SK-N-SH (cell line): ENCODE measurements at regions not wholly inside any gene's neighbourhood (a gene's known extent, or its start where the extent isn't known, plus 50 kb on each side); places are given as distances from the start of the nearest gene placed in this dataset.
"Not testable (repeated sequence)": the region's sequence is repeated elsewhere in the genome, so short reads cannot be mapped to it uniquely, and the experiment has no call there.

Source experiments
- CTCF ChIA-PET: fragments of 300-600, 350-600 bp; formaldehyde crosslinking; extraction: SDS; loops from one replicate; lab custom pipeline; 2021; lab: Yijun Ruan, JAX
- POLR2A ChIA-PET: fragments of 350-600 bp; sonication (Branson Sonifier 250); formaldehyde crosslinking; extraction: SDS; loops from one replicate; lab custom pipeline; 2020; ENCODE audit warnings: antibody characterized with exemption, inconsistent platforms; lab: Yijun Ruan, JAX
- DNase-seq: peaks from one replicate; pipeline ENCODE4 v3.0.0; 2012
- H2AFZ ChIP-seq: fragments of 200-600 bp; sonication (generic); 2 replicates; pipeline ENCODE4 v1.8.1; 2016; ENCODE audit warnings: antibody characterized with exemption, mild to moderate bottlenecking, low read depth
- H3F3A ChIP-seq: fragments of 200-600 bp; sonication (generic); replicated peaks from 2 replicates; pipeline ENCODE3; 2016; ENCODE audit warnings: antibody characterized with exemption, mild to moderate bottlenecking; ENCODE audit not compliant: insufficient read depth
- H3K27ac ChIP-seq, 2 experiments: fragments of 200-500 bp in 1 of 2; fragments of 200-600 bp in 1 of 2; sonication (Bioruptor generic) in 1 of 2; sonication (generic), shearing (Covaris generic) in 1 of 2; 2 replicates each; pipeline versions ENCODE4 v1.5.1 to v1.6.1; 2014 to 2016; ENCODE audit warnings: low read depth in 2 of 2, inconsistent platforms in 1 of 2, low read length in 1 of 2, mild to moderate bottlenecking in 1 of 2, mixed read lengths in 1 of 2
- H3K27me3 ChIP-seq: fragments of 200-600 bp; sonication (generic), shearing (Covaris generic); 2 replicates; pipeline ENCODE4 v1.6.1; 2016; ENCODE audit warnings: mixed run types; ENCODE audit not compliant: insufficient read depth
- H3K36me3 ChIP-seq, 2 experiments: fragments of 200-500 bp in 1 of 2; fragments of 200-600 bp in 1 of 2; sonication (Bioruptor generic) in 1 of 2; sonication (generic) in 1 of 2; replicated peaks in 1 of 2; 2 replicates each; pipeline versions ENCODE3 to v1.5.1; 2014 to 2016; ENCODE audit warnings: low read length in 1 of 2, mild to moderate bottlenecking in 1 of 2; ENCODE audit not compliant: insufficient read depth in 2 of 2, control insufficient read depth in 1 of 2
- H3K4me1 ChIP-seq, 2 experiments: fragments of 200-500 bp in 1 of 2; fragments of 200-600 bp in 1 of 2; sonication (Bioruptor generic) in 1 of 2; sonication (generic), shearing (Covaris generic) in 1 of 2; 2 replicates each; pipeline versions ENCODE4 v1.5.1 to v1.6.1; 2014 to 2016; ENCODE audit warnings: low read depth in 1 of 2, low read length in 1 of 2, mixed run types in 1 of 2; ENCODE audit not compliant: insufficient read depth in 2 of 2, control insufficient read depth in 1 of 2
- H3K4me2 ChIP-seq: fragments of 200-600 bp; sonication (generic), shearing (Covaris generic); 2 replicates; pipeline ENCODE4 v1.6.1; 2017; ENCODE audit warnings: mixed run types
- H3K4me3 ChIP-seq, 2 experiments: fragments of 200-500 bp in 1 of 2; fragments of 200-600 bp in 1 of 2; sonication (Bioruptor generic) in 1 of 2; sonication (generic), shearing (Covaris generic) in 1 of 2; 2 replicates each; pipeline versions ENCODE4 v1.5.1 to v1.8.1; 2014 to 2016; ENCODE audit warnings: low read depth in 2 of 2, inconsistent platforms in 1 of 2, low read length in 1 of 2, mild to moderate bottlenecking in 1 of 2, mixed read lengths in 1 of 2, moderate library complexity in 1 of 2
- H3K79me2 ChIP-seq: fragments of 200-600 bp; sonication (generic); 2 replicates; pipeline ENCODE4 v1.8.1; 2017; ENCODE audit warnings: mild to moderate bottlenecking; ENCODE audit not compliant: insufficient read depth
- H3K9ac ChIP-seq: fragments of 200-600 bp; sonication (generic); 2 replicates; pipeline ENCODE4 v1.6.1; 2017; ENCODE audit warnings: mixed run types
- H3K9me2 ChIP-seq: fragments of 200-600 bp; sonication (generic); 2 replicates; pipeline ENCODE4 v1.6.1; 2017; ENCODE audit warnings: mixed run types
- H3K9me3 ChIP-seq: fragments of 200-600 bp; sonication (generic); 2 replicates; pipeline ENCODE4 v1.6.1; 2017; ENCODE audit warnings: mixed run types, mild to moderate bottlenecking, moderate library complexity
- H4K20me1 ChIP-seq: fragments of 200-600 bp; sonication (generic); 2 replicates; pipeline ENCODE4 v1.6.1; 2017; ENCODE audit warnings: mild to moderate bottlenecking, mixed run types; ENCODE audit not compliant: insufficient read depth
- CHD2 ChIP-seq: fragments of 150-350 bp; IDR thresholded peaks from 2 replicates; pipeline ENCODE4 v1.6.1; 2018; ENCODE audit warnings: low read length; ENCODE audit not compliant: partially characterized antibody
- CTCF ChIP-seq: fragments of 200-600 bp; sonication (generic); IDR thresholded peaks from 2 replicates; pipeline ENCODE4 v1.6.1; 2017; ENCODE audit warnings: antibody characterized with exemption, mild to moderate bottlenecking, moderate library complexity
- FOXJ3 ChIP-seq: sonication (generic); formaldehyde crosslinking; IDR thresholded peaks from 2 replicates; pipeline ENCODE4 v1.5.1; 2020; ENCODE audit warnings: mild to moderate bottlenecking, missing genetic modification reagents
- FOXM1 ChIP-seq: IDR thresholded peaks from 2 replicates; pipeline ENCODE4 v1.4.0; 2012; ENCODE audit warnings: low read depth, mild to moderate bottlenecking
- IRF3 ChIP-seq: fragments of 150-350 bp; IDR thresholded peaks from 2 replicates; pipeline ENCODE4 v1.6.1; 2016; ENCODE audit warnings: mild to moderate bottlenecking, low read depth, low read length
- MAX ChIP-seq: IDR thresholded peaks from 2 replicates; pipeline ENCODE4 v1.4.0; 2012; ENCODE audit warnings: low read depth
- MXI1 ChIP-seq: IDR thresholded peaks from 2 replicates; pipeline ENCODE4 v1.6.1; 2012; ENCODE audit warnings: mild to moderate bottlenecking, low read depth, low read length, improper control_type of control experiment
- NRF1 ChIP-seq: IDR thresholded peaks from 2 replicates; pipeline ENCODE4 v1.6.1; 2012; ENCODE audit warnings: low read depth, mild to moderate bottlenecking, low read length
- POLR2AphosphoS5 ChIP-seq: IDR thresholded peaks from 2 replicates; pipeline ENCODE4 v1.6.1; 2012; ENCODE audit warnings: low read depth, low read length
- RAD21 ChIP-seq: IDR thresholded peaks from 2 replicates; pipeline ENCODE4 v1.6.1; 2012; ENCODE audit warnings: mild to moderate bottlenecking, low read length
- RFX5 ChIP-seq: IDR thresholded peaks from 2 replicates; pipeline ENCODE4 v1.6.1; 2012; ENCODE audit warnings: mild to moderate bottlenecking, improper control_type of control experiment, low read length
- SMC3 ChIP-seq: IDR thresholded peaks from 2 replicates; pipeline ENCODE4 v1.6.1; 2012; ENCODE audit warnings: low read depth, low read length, improper control_type of control experiment
- TCF12 ChIP-seq: IDR thresholded peaks from 2 replicates; pipeline ENCODE4 v1.4.0; 2012
- TEAD4 ChIP-seq: IDR thresholded peaks from 2 replicates; pipeline ENCODE4 v1.4.0; 2012; ENCODE audit warnings: mild to moderate bottlenecking, borderline replicate concordance; ENCODE audit not compliant: insufficient read depth
- USF1 ChIP-seq: IDR thresholded peaks from 2 replicates; pipeline ENCODE4 v1.4.0; 2012; ENCODE audit warnings: low read depth, borderline replicate concordance
- USF2 ChIP-seq: fragments of 150-350 bp; IDR thresholded peaks from 2 replicates; pipeline ENCODE4 v1.6.1; 2017; ENCODE audit warnings: antibody characterized with exemption, low read length, low read depth, borderline replicate concordance
- YY1 ChIP-seq: IDR thresholded peaks from 2 replicates; pipeline ENCODE4 v1.4.0; 2012; ENCODE audit warnings: low read depth, mild to moderate bottlenecking
- WGBS: methylation state at CpG from one replicate; pipeline ENCODE4 v1.1.6; 2017; ENCODE audit warnings: low lambda C conversion rate; 5-methylcytosine and 5-hydroxymethylcytosine counted together

GRCh38 chr13:43953370-43953769 lies 73.7 kb downstream of the LACC1 start:
- H3K79me2 ChIP-seq = no peaks in the 10 kb centered on the region
- TF ChIP-seq RFX5 (no peak), TCF12 (no peak), USF2 (no peak), TEAD4 (no peak), FOXJ3 (no peak), CTCF (no peak), MXI1 (no peak), FOXM1 (no peak), YY1 (no peak), POLR2AphosphoS5 (no peak), SMC3 (no peak), USF1 (no peak), MAX (no peak), IRF3 (no peak), CHD2 (no peak), RAD21 (no peak), NRF1 (no peak)
- no peak overlapping the region for H2AFZ ChIP-seq
- ChIA-PET CTCF (interaction anchor here (1.2 kb wide), 1 partner anchor 11 kb away, joined by 3 read pairs; no protein-coding TSS in a partner anchor), POLR2A (no interaction called here)
- H4K20me1 ChIP-seq = no peaks in the 10 kb centered on the region
- no peak overlapping the region for H3K9ac ChIP-seq
- H3K4me3 ChIP-seq = no peak overlapping the region
- H3K4me2 ChIP-seq = no peak overlapping the region
- H3K9me3 ChIP-seq = no peaks in the 10 kb centered on the region
- H3K27me3 ChIP-seq = no peaks in the 10 kb centered on the region
- H3K36me3 ChIP-seq = no peaks in the 10 kb centered on the region
- H3K9me2 ChIP-seq = no peaks in the 10 kb centered on the region
- no peak overlapping the region for H3K27ac ChIP-seq
- no peaks in the 10 kb centered on the region for H3F3A ChIP-seq
- no peak for DNase-seq
- no peaks in the 10 kb centered on the region for H3K4me1 ChIP-seq
- WGBS = 72% methylated on average over 2 of the region's 2 CpGs

GRCh38 chr13:43956975-43957374 lies 77.3 kb downstream of the LACC1 start:
- H3F3A ChIP-seq, H3K9ac ChIP-seq, H3K79me2 ChIP-seq, H3K4me1 ChIP-seq, H3K9me2 ChIP-seq, POLR2A ChIA-PET, H3K4me3 ChIP-seq, H4K20me1 ChIP-seq, H3K36me3 ChIP-seq, CTCF ChIA-PET, H3K27me3 ChIP-seq, H3K9me3 ChIP-seq, H3K4me2 ChIP-seq, H3K27ac ChIP-seq, DNase-seq, H2AFZ ChIP-seq: not testable (repeated sequence)
- WGBS = 39% methylated on average over 1 of the region's 1 CpG
